Heart right ventricle (tissue), 16 donors: ENCODE measurements at regions not wholly inside any gene's neighbourhood (a gene's known extent, or its start where the extent isn't known, plus 50 kb on each side); places are given as distances from the start of the nearest gene placed in this dataset.

Experiments
- ATAC-seq, 8 donors: fragments of 200-7000 bp; cut with Tn5 transposase; one replicate each; pipeline ENCODE4 v1.9.1; 2020; ENCODE audit warnings: mild to moderate bottlenecking in 8 of 8, moderate library complexity in 8 of 8, moderate number of reproducible peaks in 1 of 8
- DNase-seq, 2 donors: peaks; one replicate each; pipeline ENCODE4 v3.0.0-alpha.2; 2020
- H3K27ac ChIP-seq, 10 donors: fragments of 200-600 bp; sonication (generic) in 2 of 10; one replicate each; pipeline versions ENCODE4 v1.5.0 to v1.8.0; 2020 to 2022; ENCODE audit warnings: mild to moderate bottlenecking in 3 of 10
- H3K27me3 ChIP-seq, 7 donors: fragments of 200-600 bp; one replicate each; pipeline ENCODE4 v1.8.0; 2021 to 2022; ENCODE audit warnings: mild to moderate bottlenecking in 2 of 7
- H3K36me3 ChIP-seq, 9 donors: fragments of 200-600 bp; sonication (generic) in 1 of 9; one replicate each; pipeline versions ENCODE4 v1.5.0 to v1.8.0; 2020 to 2022; ENCODE audit warnings: mild to moderate bottlenecking in 2 of 9
- H3K4me1 ChIP-seq, 9 donors: fragments of 200-600 bp; sonication (generic) in 1 of 9; one replicate each; pipeline versions ENCODE4 v1.5.0 to v1.8.0; 2020 to 2022; ENCODE audit warnings: mild to moderate bottlenecking in 4 of 9
- H3K4me3 ChIP-seq, 10 donors: fragments of 200-600 bp; sonication (generic) in 2 of 10; one replicate each; pipeline versions ENCODE4 v1.5.0 to v1.8.0; 2020 to 2022; ENCODE audit warnings: mild to moderate bottlenecking in 7 of 10, moderate library complexity in 2 of 10
- H3K9me3 ChIP-seq, 11 donors: fragments of 200-600 bp in 10 of 11; sonication (generic) in 2 of 11; one replicate each; pipeline versions ENCODE4 v1.5.0 to v1.8.0; 2013 to 2022; ENCODE audit warnings: mild to moderate bottlenecking in 2 of 11, control low read depth in 1 of 11, moderate library complexity in 1 of 11
- CTCF ChIP-seq, 9 donors: fragments of 200-600 bp; sonication (generic) in 2 of 9; IDR thresholded peaks; one replicate each; pipeline versions ENCODE4 v1.5.0 to v1.8.0; 2021 to 2022; ENCODE audit warnings: antibody characterized with exemption in 9 of 9, mild to moderate bottlenecking in 5 of 9, moderate library complexity in 1 of 9
- WGBS, 2 donors: extraction: QIAGEN DNeasy Blood & Tissue Kit; methylation state at CpG; one replicate each; pipeline ENCODE4 v1.1.7; 2013; ENCODE audit warnings: inconsistent platforms in 1 of 2; 5-methylcytosine and 5-hydroxymethylcytosine counted together
- intact Hi-C, 10 donors: fragments of 100-400 bp; cut with DNase I; formaldehyde crosslinking; loops; one replicate each; pipeline versions ENCODE4 v1.11.1 to v1.14.2; 2022
- donor health status: Arrhythmogenic right ventricular cardiomyopathy.
- donor health status: ischemic (EF 13 %, LVEDD 7.1; RV severe dilation, severe dysfunction).
- donor health status: healthy with polysubstance abuse.
- donor health status: DM: no; HTN: yes; CAD: no.
- donor health status: DM: no; HTN: no; CAD: no.
- donor health status: ischemic (EF 25% LVEDD 6.9; RV normal size, moderate dysfunction).
- donor health status: ischemic (EF 25% LVEDD 5.7; RV mildly dilated, moderate dysfunction).
- donor health status: healthy.
- donor health status: DM: yes; HTN: yes; CAD: no.
- donor health status: Ischemic cardiomyopathy.
- donor health status: ischemic (EF 35%, LVEDD 5.7; RV mildly dilated, moderate dysfunction).
- donor health status: nonischemic (EF 11% LVEDD 7.7; RV severe dilation, severe dysfunction).
- donor health status: DM: yes; HTN: yes; CAD: no.
- donor health status: PGD.
- donor health status: ischemic (EF 29% LVEDD 5.4; RV normal size, mild dysfunction).
- donor health status: nonischemic (EF 23%, LVEDD 6.1; RV moderate dilation, normal function).

GRCh38 chr7:94739180-94739579 lies 83.2 kb upstream of the SGCE start:
- Histone ChIP-seq H3K36me3 (no peaks in the 10 kb centered on the region), H3K4me3 (no peak overlapping the region), H3K27ac (no peak overlapping the region), H3K27me3 (no peaks in the 10 kb centered on the region), H3K9me3 (no peaks in the 10 kb centered on the region), H3K4me1 (no peaks in the 10 kb centered on the region)
- DNase-seq (no peak), ATAC-seq (no peak)
- 51 to 78% methylated on average over 1 of the region's 1 CpG for WGBS, 2 donors
- intact Hi-C loops = no loop called here
- no peak for TF ChIP-seq CTCF (IDR thresholded peaks at IDR 0.05)

GRCh38 chr7:94740509-94740908 lies 84.6 kb upstream of the SGCE start:
- Histone ChIP-seq H3K36me3 (no peaks in the 10 kb centered on the region), H3K27ac (no peak overlapping the region), H3K4me3 (no peak overlapping the region), H3K27me3 (no peaks in the 10 kb centered on the region), H3K9me3 (no peaks in the 10 kb centered on the region), H3K4me1 (no peaks in the 10 kb centered on the region)
- intact Hi-C loops = no loop called here
- no peak for TF ChIP-seq CTCF (IDR thresholded peaks at IDR 0.05)
- DNase-seq (no peak), ATAC-seq (no peak)

DNA sequence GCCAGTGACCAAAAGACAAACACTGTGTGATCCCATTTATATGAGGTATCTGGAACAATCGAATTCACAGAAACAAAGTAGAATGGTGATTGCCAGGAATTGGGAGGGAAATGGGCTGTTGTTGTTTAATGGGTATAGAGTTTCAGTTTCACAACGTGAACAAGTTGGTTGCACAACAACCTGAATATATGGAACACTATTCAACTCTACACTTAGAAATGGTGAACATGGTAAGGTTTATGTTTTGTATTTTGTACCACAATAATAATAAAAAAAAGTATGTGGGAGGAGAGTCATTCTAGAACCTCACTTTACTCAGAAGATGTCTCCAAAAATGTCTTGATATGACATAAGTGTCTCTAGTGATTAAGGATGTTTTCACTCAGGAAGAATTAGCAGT lies 85.2 kb upstream of the SGCE start:
- intact Hi-C loops = no loop called here
- WGBS, 2 donors = 75 to 80% methylated on average over 2 of the region's 2 CpGs
- no peak for DNase-seq
- no peaks in the 10 kb centered on the region for H3K9me3 ChIP-seq
- no peak for TF ChIP-seq CTCF (IDR thresholded peaks at IDR 0.05)
- H3K27me3 ChIP-seq = no peaks in the 10 kb centered on the region
- H3K4me1 ChIP-seq = no peaks in the 10 kb centered on the region
- no peaks in the 10 kb centered on the region for H3K36me3 ChIP-seq
- ATAC-seq = no peak
- no peak overlapping the region for H3K4me3 ChIP-seq
- H3K27ac ChIP-seq = no peak overlapping the region

DNA sequence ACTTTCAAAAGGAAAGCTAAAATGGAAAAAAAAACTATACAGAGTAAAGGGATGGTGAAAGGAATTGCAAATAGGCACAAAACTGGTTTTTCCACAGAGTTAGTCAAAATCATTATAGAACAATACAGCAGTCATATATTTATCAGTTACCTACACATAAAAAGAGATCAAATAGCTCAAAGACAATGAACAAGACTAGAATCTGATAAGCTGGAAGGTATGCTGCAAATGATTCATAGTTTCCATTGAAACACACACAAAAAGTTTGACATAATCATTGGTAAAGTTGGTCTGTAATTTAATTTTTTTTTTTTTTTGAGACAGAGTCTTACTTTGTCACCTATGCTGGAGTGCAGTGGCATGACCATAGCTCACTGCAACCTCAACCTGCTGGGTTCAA lies 92.4 kb upstream of the SGCE start:
- Histone ChIP-seq H3K36me3 (no peaks in the 10 kb centered on the region), H3K4me3 (no peak overlapping the region), H3K9me3 (peaks cover 0 to 31% (median 14%) of the 10 kb centered on the region in 11 donors), H3K4me1 (no peaks in the 10 kb centered on the region), H3K27me3 (no peaks in the 10 kb centered on the region), H3K27ac (no peak overlapping the region)
- DNase-seq (no peak), ATAC-seq (no peak)
- intact Hi-C loops = no loop called here
- TF ChIP-seq CTCF (IDR thresholded peaks at IDR 0.05) = no peak
